GM23248 (cell line): ENCODE measurements at regions not wholly inside any gene's neighbourhood (a gene's known extent, or its start where the extent isn't known, plus 50 kb on each side); places are given as distances from the start of the nearest gene placed in this dataset.

Experiments used
- EZH2 ChIP-seq: fragments of 200-600 bp; sonication (generic); IDR thresholded peaks from 2 replicates; pipeline ENCODE4 v1.6.1; 2018; ENCODE audit warnings: antibody characterized with exemption, mild to moderate bottlenecking; ENCODE audit not compliant: insufficient read depth, poor library complexity, severe bottlenecking
- EZH2phosphoT487 ChIP-seq: fragments of 200-600 bp; sonication (generic); IDR thresholded peaks from 2 replicates; pipeline ENCODE4 v1.6.1; 2018; ENCODE audit warnings: antibody characterized with exemption, moderate library complexity, mild to moderate bottlenecking, low read depth; ENCODE audit not compliant: insufficient read depth

DNA sequence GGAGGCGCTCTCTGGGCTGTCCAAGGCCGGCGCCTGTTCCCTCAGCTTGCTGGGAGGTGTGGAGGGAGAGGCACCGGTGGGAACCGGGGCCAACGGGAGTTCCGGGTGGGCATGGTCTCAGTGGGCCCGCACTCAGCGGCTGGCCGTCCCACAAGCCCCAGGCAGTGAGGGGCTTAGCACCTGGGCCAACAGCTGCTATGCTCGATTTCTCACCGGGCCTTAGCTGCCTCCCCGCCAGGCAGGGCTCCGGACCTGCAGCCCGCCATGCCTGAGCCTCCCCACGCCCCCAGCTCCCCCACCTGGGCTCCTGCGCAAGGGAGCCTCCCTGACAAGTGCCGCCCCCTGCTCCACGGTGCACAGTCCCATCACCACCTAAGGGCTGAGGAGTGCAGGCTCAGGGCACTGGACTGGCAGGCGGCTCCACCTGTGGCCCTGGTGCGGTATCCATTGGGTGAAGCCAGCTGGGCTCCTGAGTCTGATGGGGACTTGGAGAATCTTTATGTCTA, 276.5 kb downstream of the SH2D4B start:
- no peak for TF ChIP-seq EZH2
- no peak for TF ChIP-seq EZH2phosphoT487
